ENCODE measurements at regions not wholly inside any gene's neighbourhood (a gene's known extent, or its start where the extent isn't known, plus 50 kb on each side); places are given as distances from the start of the nearest gene placed in this dataset.

DNA sequence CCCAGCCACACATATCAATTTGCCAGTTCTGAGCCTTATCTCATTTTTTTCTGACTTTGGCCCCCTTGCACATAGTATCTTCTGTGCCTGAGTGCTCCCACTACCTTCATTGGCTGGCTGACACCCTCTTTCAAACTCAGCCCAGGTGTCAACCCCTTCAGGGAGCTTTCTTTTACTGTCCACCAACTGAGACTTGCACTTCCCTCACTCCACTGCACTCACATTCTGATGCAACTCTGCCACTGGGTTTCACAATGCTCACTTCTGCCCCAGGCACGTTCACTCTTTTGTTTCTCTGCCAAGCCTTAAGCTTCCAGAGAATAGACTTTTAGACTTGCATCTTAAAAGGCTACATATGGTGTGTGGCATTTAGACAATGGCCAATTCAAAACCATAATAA is 101.5 kb upstream of the CBLB start:
- no peaks in the 10 kb centered on the region for H3K36me3 ChIP-seq (ENCODE audit: low read depth)
- H3K9me3 ChIP-seq (ENCODE audit: severe bottlenecking): peaks cover 4% of the 10 kb centered on the region
- TF ChIP-seq, protein P1, sequence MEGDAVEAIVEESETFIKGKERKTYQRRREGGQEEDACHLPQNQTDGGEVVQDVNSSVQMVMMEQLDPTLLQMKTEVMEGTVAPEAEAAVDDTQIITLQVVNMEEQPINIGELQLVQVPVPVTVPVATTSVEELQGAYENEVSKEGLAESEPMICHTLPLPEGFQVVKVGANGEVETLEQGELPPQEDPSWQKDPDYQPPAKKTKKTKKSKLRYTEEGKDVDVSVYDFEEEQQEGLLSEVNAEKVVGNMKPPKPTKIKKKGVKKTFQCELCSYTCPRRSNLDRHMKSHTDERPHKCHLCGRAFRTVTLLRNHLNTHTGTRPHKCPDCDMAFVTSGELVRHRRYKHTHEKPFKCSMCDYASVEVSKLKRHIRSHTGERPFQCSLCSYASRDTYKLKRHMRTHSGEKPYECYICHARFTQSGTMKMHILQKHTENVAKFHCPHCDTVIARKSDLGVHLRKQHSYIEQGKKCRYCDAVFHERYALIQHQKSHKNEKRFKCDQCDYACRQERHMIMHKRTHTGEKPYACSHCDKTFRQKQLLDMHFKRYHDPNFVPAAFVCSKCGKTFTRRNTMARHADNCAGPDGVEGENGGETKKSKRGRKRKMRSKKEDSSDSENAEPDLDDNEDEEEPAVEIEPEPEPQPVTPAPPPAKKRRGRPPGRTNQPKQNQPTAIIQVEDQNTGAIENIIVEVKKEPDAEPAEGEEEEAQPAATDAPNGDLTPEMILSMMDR (IDR thresholded peaks at IDR 0.05; ENCODE audit: poor library complexity, severe bottlenecking): no peak
- ATAC-seq (ENCODE audit: low read depth) (peak; percentile 62), DNase-seq (ENCODE audit: low spot score) (no peak)
- H3K4me1 ChIP-seq (ENCODE audit: insufficient read depth, poor library complexity, severe bottlenecking): peaks cover 9% of the 10 kb centered on the region
- no peak overlapping the region for H3K4me3 ChIP-seq (ENCODE audit: severe bottlenecking)
- no peaks in the 10 kb centered on the region for H3K27me3 ChIP-seq (ENCODE audit: insufficient read depth, poor library complexity, severe bottlenecking)
- peak overlapping the region; percentile 17 for H3K27ac ChIP-seq (ENCODE audit: poor library complexity, severe bottlenecking)

DNA sequence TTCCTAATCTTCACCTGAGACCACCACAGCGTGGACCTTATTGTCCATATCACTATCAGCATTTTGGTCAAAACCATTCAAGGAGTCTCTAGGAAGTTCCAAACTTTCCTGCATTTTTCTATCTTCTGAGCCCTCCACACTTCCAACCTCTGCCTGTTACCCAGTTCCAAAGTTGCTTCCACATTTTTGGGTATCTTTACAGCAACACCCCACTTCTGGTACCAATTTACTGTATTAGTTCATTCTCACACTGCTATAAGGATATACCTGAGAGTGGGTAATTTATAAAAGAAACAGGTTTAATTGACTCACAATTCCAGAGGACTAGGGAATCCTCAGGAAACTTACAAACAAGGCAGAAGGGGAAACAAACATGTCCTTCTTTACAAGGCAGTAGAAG is 103.3 kb upstream of the CBLB start:
- TF ChIP-seq, protein P1 (IDR thresholded peaks at IDR 0.05; ENCODE audit: poor library complexity, severe bottlenecking): no peak
- Histone ChIP-seq H3K27me3 (ENCODE audit: insufficient read depth, poor library complexity, severe bottlenecking) (no peaks in the 10 kb centered on the region), H3K36me3 (ENCODE audit: low read depth) (no peaks in the 10 kb centered on the region), H3K27ac (ENCODE audit: poor library complexity, severe bottlenecking) (no peak overlapping the region), H3K4me1 (ENCODE audit: insufficient read depth, poor library complexity, severe bottlenecking) (peaks cover 9% of the 10 kb centered on the region), H3K4me3 (ENCODE audit: severe bottlenecking) (no peak overlapping the region), H3K9me3 (ENCODE audit: severe bottlenecking) (peaks cover 4% of the 10 kb centered on the region)
- no peak for DNase-seq (ENCODE audit: low spot score)
- no peak for ATAC-seq (ENCODE audit: low read depth)

DNA sequence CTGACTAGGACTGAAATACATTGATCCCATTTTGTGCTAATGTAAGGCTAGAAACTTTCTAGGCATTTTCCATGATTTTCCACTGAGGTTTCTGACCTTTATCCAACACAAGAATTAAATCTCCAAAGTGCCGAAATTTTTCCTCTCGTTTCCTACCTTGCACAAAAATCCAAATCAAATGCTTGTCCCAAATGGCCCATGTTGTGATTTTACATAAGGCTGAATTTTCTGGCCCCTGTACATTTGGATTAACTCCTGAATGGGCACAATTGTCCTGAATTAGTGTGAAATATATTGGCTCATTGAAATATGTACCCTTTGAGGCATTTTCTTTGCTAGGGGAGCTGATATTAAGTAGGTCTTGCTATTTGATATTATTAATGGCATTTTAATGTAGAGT is 105.6 kb upstream of the CBLB start:
- no peaks in the 10 kb centered on the region for H3K36me3 ChIP-seq (ENCODE audit: low read depth)
- H3K27me3 ChIP-seq (ENCODE audit: insufficient read depth, poor library complexity, severe bottlenecking): no peaks in the 10 kb centered on the region
- no peak overlapping the region for H3K4me3 ChIP-seq (ENCODE audit: severe bottlenecking)
- peaks cover 9% of the 10 kb centered on the region for H3K4me1 ChIP-seq (ENCODE audit: insufficient read depth, poor library complexity, severe bottlenecking)
- no peak overlapping the region for H3K27ac ChIP-seq (ENCODE audit: poor library complexity, severe bottlenecking)
- DNase-seq (ENCODE audit: low spot score) (no peak), ATAC-seq (ENCODE audit: low read depth) (no peak)
- TF ChIP-seq, protein P1 (IDR thresholded peaks at IDR 0.05; ENCODE audit: poor library complexity, severe bottlenecking): no peak
- H3K9me3 ChIP-seq (ENCODE audit: severe bottlenecking): peaks cover 4% of the 10 kb centered on the region

DNA sequence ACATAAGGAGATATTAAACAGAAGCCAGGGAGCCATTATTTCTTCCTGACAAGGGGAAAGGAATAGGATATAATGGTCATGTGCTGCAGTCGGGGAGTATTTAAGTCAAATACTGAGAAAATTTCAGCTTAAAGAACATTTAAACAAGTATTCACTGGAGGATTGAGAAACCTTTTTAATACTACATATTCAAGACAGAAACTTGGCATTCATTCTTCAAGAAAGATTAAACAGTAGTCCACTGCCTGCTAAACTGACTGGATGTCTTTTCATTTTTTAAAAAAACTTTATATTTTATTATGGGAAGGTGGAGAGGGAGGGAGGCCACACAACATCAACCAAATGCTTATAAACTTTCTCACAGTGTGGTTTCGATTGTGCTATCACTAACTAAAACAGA is 107.4 kb upstream of the CBLB start:
- H3K4me1 ChIP-seq (ENCODE audit: insufficient read depth, poor library complexity, severe bottlenecking): no peaks in the 10 kb centered on the region
- no peak overlapping the region for H3K4me3 ChIP-seq (ENCODE audit: severe bottlenecking)
- ATAC-seq (ENCODE audit: low read depth) (no peak), DNase-seq (ENCODE audit: low spot score) (no peak)
- TF ChIP-seq, protein P1 (IDR thresholded peaks at IDR 0.05; ENCODE audit: poor library complexity, severe bottlenecking): no peak
- no peaks in the 10 kb centered on the region for H3K27me3 ChIP-seq (ENCODE audit: insufficient read depth, poor library complexity, severe bottlenecking)
- no peak overlapping the region for H3K27ac ChIP-seq (ENCODE audit: poor library complexity, severe bottlenecking)
- peaks cover 4% of the 10 kb centered on the region for H3K9me3 ChIP-seq (ENCODE audit: severe bottlenecking)
- H3K36me3 ChIP-seq (ENCODE audit: low read depth): no peaks in the 10 kb centered on the region

DNA sequence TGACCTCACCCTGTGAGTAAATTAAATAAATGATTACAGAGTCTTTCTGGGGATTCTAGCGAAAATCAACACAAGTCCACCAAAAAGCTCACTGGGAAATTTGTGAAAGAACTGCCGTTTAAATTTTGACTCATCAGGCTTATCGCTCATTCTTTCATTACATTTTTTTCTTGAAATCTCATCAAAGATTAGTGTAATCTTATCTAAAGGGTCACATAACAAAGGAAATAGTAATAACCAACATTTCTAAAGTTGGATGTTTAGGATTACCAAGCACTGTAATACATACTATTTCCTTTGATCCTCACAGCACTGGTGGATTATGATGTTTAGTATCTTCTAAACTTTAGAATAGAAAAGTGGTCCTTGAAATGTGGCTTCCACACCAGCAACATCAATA is 111.1 kb upstream of the CBLB start:
- TF ChIP-seq, protein P1 (IDR thresholded peaks at IDR 0.05; ENCODE audit: poor library complexity, severe bottlenecking): no peak
- no peaks in the 10 kb centered on the region for H3K27me3 ChIP-seq (ENCODE audit: insufficient read depth, poor library complexity, severe bottlenecking)
- H3K36me3 ChIP-seq (ENCODE audit: low read depth): no peaks in the 10 kb centered on the region
- no peak for ATAC-seq (ENCODE audit: low read depth)
- H3K4me3 ChIP-seq (ENCODE audit: severe bottlenecking): no peak overlapping the region
- H3K4me1 ChIP-seq (ENCODE audit: insufficient read depth, poor library complexity, severe bottlenecking): no peaks in the 10 kb centered on the region
- H3K9me3 ChIP-seq (ENCODE audit: severe bottlenecking): peaks cover 6% of the 10 kb centered on the region
- no peak for DNase-seq (ENCODE audit: low spot score)
- no peak overlapping the region for H3K27ac ChIP-seq (ENCODE audit: poor library complexity, severe bottlenecking)
